Peyer's patch (tissue), 4 donors: ENCODE measurements at regions not wholly inside any gene's neighbourhood (a gene's known extent, or its start where the extent isn't known, plus 50 kb on each side); places are given as distances from the start of the nearest gene placed in this dataset.

Source experiments
- DNase-seq, 3 donors: peaks; one replicate each; pipeline ENCODE4 v3.0.0-alpha.2; 2017 to 2019
- H3K27ac ChIP-seq, 4 donors: fragments of 200-600 bp; sonication (generic); one replicate each; pipeline ENCODE4 v1.5.1; 2016 to 2019
- H3K27me3 ChIP-seq, 2 donors: fragments of 200-600 bp; sonication (generic); one replicate each; pipeline ENCODE4 v1.5.1; 2019
- H3K36me3 ChIP-seq, 3 donors: fragments of 200-600 bp; sonication (generic); one replicate each; pipeline ENCODE4 v1.5.1; 2016 to 2019
- H3K4me1 ChIP-seq, 4 donors: fragments of 200-600 bp; sonication (generic); one replicate each; pipeline ENCODE4 v1.5.1; 2016 to 2019
- H3K4me3 ChIP-seq, 4 donors: fragments of 200-600 bp; sonication (generic); 1 replicate in 3 of 4; 2 replicates in 1 of 4; pipeline ENCODE4 v1.5.1; 2016 to 2019; ENCODE audit warnings: mild to moderate bottlenecking in 1 of 4
- H3K9me3 ChIP-seq, 4 donors: fragments of 200-600 bp; sonication (generic); one replicate each; pipeline ENCODE4 v1.5.1; 2016 to 2019; ENCODE audit warnings: mild to moderate bottlenecking in 1 of 4
- CTCF ChIP-seq, 6 experiments: fragments of 450-650 bp in 4 of 6; fragments of 200-600 bp in 2 of 6; sonication (generic) in 1 of 6; IDR thresholded peaks; one replicate each; pipeline ENCODE4 v1.5.1; 2017 to 2019; ENCODE audit warnings: antibody characterized with exemption in 6 of 6, mild to moderate bottlenecking in 3 of 6, moderate library complexity in 1 of 6
- POLR2A ChIP-seq, 2 donors: fragments of 450-650 bp; IDR thresholded peaks; one replicate each; pipeline ENCODE4 v1.5.1; 2017; ENCODE audit warnings: antibody characterized with exemption in 2 of 2, mild to moderate bottlenecking in 2 of 2, moderate library complexity in 2 of 2

- H3K4me1 ChIP-seq = peaks cover 0 to 24% (median 0%) of the 10 kb centered on the region in 4 donors
- DNase-seq = peak in 2 of 3 donors; percentile 62 to 74
- H3K27ac ChIP-seq = peak overlapping the region in 3 of 4 donors; percentile 36 to 75 (median 66)
- H3K36me3 ChIP-seq = no peaks in the 10 kb centered on the region
- H3K4me3 ChIP-seq = no peak overlapping the region
- H3K9me3 ChIP-seq = no peaks in the 10 kb centered on the region
- TF ChIP-seq POLR2A (IDR thresholded peaks at IDR 0.05) = no peak
- no peak for TF ChIP-seq CTCF (IDR thresholded peaks at IDR 0.05)
- H3K27me3 ChIP-seq = no peaks in the 10 kb centered on the region
Observed at GRCh38 chr16:85291302-85292148, 179.3 kb upstream of the CIBAR2 start.

GRCh38 chr16:85293458-85293857 lies 181.2 kb upstream of the CIBAR2 start:
- no peak for TF ChIP-seq POLR2A (IDR thresholded peaks at IDR 0.05)
- no peak for TF ChIP-seq CTCF (IDR thresholded peaks at IDR 0.05)
- peaks cover 0 to 24% (median 0%) of the 10 kb centered on the region in 4 donors for H3K4me1 ChIP-seq
- no peak overlapping the region for H3K27ac ChIP-seq
- H3K36me3 ChIP-seq = no peaks in the 10 kb centered on the region
- H3K4me3 ChIP-seq = no peak overlapping the region
- H3K9me3 ChIP-seq = no peaks in the 10 kb centered on the region
- DNase-seq = no peak
- no peaks in the 10 kb centered on the region for H3K27me3 ChIP-seq

- no peak overlapping the region for H3K4me3 ChIP-seq
- DNase-seq = no peak
- TF ChIP-seq POLR2A (IDR thresholded peaks at IDR 0.05) = no peak
- TF ChIP-seq CTCF (IDR thresholded peaks at IDR 0.05) = no peak
Observed at GRCh38 chr16:85293904-85294642, 181.8 kb upstream of the CIBAR2 start.

GRCh38 chr16:85294810-85295508 lies 182.7 kb upstream of the CIBAR2 start:
- no peaks in the 10 kb centered on the region for H3K27me3 ChIP-seq
- peaks cover 0 to 18% (median 0%) of the 10 kb centered on the region in 4 donors for H3K4me1 ChIP-seq
- no peak for DNase-seq
- TF ChIP-seq POLR2A (IDR thresholded peaks at IDR 0.05) (no peak), CTCF (IDR thresholded peaks at IDR 0.05) (no peak)
- no peaks in the 10 kb centered on the region for H3K9me3 ChIP-seq
- H3K36me3 ChIP-seq = no peaks in the 10 kb centered on the region
- H3K27ac ChIP-seq = no peak overlapping the region
- no peak overlapping the region for H3K4me3 ChIP-seq

More at GRCh38 chr16:85293904-85294642, 181.8 kb upstream of the CIBAR2 start:
- no peaks in the 10 kb centered on the region for H3K27me3 ChIP-seq
- no peaks in the 10 kb centered on the region for H3K36me3 ChIP-seq
- H3K4me1 ChIP-seq = peaks cover 0 to 19% (median 0%) of the 10 kb centered on the region in 4 donors
- no peak overlapping the region for H3K27ac ChIP-seq
- H3K9me3 ChIP-seq = no peaks in the 10 kb centered on the region

- TF ChIP-seq POLR2A (IDR thresholded peaks at IDR 0.05) (no peak), CTCF (IDR thresholded peaks at IDR 0.05) (peak; percentile 46 to 66 (median 58))
- H3K27me3 ChIP-seq = no peaks in the 10 kb centered on the region
- peaks cover 0 to under 1% (median 0%) of the 10 kb centered on the region in 4 donors for H3K4me1 ChIP-seq
- H3K4me3 ChIP-seq = no peak overlapping the region
- H3K36me3 ChIP-seq = no peaks in the 10 kb centered on the region
- no peaks in the 10 kb centered on the region for H3K9me3 ChIP-seq
- no peak overlapping the region for H3K27ac ChIP-seq
- peak in 2 of 3 donors; percentile 66 to 67 for DNase-seq
Observed at GRCh38 chr16:85296859-85297660, 184.8 kb upstream of the CIBAR2 start.
